GM18502 (cell line): ENCODE measurements at regions not wholly inside any gene's neighbourhood (a gene's known extent, or its start where the extent isn't known, plus 50 kb on each side); places are given as distances from the start of the nearest gene placed in this dataset.
"Not testable (repeated sequence)": the region's sequence is repeated elsewhere in the genome, so short reads cannot be mapped to it uniquely, and the experiment has no call there.

Source experiments
- ATAC-seq: cut with Tn5 transposase; IDR thresholded peaks from one replicate; pipeline ENCODE4 v1.9.1; 2021; ENCODE audit warnings: mild to moderate bottlenecking; ENCODE audit not compliant: unreplicated experiment, poor library complexity

DNA sequence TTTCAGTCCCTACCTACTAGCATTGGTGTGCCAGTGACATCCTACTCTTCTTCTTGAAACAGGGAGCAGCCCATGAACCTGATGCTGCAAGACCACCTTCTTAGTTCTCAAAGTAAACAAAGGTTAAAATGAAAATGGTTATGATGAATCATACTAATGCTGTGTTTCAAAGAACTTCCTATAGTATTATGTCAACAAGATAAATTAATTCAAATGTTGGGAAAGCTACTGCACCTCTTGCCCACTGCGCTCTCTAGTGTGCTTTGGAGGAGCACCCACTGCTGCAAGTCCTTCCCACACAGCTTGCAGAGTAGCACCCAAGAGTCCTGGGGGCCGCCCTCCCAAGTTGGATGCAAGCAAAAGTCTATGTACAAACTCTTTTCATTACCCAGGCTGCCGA is 81.1 kb downstream of the CD200R1L start:
- no peak for ATAC-seq

DNA sequence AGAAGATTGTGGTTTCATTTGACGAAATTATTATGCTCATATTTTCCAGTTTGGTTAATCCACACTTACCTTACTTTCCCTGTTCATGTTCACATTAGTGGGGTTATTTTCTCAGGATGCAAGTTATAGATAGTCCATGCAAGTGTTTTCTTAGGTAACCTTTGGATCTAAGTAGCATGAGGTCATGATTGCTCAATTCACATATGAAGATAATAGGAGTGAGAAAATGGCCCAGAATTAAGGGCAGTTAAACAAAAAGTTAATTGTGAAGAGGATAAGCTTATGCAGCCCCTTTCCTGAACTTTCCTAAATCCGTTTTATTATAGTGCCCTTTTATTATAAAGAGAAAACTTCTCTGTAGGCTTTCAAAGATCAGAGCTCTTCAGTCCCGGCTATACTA is 83.4 kb downstream of the CD200R1L start:
- no peak for ATAC-seq

DNA sequence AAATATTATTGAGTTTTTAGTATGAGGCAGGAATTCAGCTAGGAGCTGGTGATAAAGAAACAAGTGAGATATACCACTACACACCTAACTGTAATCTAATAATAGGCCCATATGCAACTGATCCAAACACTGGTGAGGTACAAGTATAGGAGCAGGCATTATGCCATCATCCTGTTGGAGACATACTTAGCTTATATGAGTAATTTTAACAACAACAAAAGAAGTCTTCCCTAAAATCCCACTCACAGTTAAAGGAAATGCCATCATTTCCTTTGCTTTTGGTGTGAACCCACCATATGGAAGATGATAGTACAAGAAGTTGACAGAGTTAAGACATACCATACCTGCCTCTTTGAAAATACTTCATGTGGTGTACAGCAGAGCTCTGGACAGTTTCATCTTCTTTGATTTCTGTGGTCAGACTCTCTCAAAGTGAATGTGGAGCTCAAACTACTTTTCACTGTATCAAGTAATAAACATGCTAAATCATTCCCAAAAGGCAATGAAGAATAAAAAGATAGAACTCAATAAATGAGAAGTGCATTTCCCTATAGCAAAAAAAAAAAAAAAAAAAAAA is 85.5 kb downstream of the CD200R1L start:
- no peak for ATAC-seq

DNA sequence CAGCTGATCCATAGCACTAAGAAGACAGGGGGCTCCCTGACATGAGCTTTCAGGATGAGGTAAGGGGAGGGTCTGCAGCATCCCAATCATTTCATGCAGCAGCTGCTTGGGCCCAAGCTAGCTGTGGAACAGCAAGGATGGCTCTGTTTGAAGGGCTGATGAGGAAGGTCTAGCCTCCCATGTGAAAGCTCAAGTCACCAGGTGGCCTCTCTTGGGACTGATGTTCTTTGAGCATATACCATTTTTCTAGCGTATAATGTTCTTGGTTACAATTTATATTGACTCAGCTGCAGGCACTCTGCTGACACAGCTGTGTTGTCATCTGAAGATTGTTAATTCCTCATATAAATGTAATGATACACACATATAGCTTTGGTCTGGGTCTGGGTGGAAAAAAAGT is 87.0 kb downstream of the CD200R1L start:
- no peak for ATAC-seq

DNA sequence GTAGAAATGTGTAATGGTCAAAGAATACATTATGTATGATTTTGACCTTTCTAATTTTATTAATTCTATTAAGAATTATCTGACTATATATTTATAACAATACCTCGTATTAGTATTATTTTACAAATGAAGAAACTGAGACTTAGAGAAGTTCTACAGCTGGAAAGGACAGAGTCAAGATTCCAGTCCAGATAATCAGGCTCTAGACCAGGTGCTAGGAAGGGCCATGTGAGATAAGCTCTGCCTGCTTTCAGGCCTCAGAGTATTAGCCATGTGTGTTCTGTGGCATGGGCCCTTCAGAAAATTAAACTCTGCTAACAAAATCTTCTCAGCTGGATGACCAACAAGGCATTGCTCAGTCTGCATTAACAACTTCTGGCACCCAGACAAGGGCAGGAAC is 87.5 kb downstream of the CD200R1L start:
- no peak for ATAC-seq

DNA sequence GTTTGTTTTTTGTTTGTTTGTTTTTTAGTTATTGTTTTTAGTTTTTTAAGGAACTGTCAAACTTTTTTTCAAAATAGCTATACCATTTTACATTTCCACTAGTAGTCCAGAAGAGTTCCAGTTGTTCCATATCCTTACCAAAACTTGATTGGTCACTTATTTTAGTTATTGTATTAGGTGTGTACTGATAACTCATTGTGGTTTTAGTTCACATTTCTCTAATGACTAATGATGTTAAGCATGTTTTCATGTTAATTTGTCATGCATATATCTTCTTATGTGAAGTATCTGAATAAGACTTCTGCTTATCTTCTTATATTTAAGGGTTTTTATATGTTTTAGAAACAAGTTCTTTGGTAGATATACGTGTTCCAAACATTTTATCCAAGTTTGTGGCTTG is 89.5 kb downstream of the CD200R1L start:
- ATAC-seq = no peak

DNA sequence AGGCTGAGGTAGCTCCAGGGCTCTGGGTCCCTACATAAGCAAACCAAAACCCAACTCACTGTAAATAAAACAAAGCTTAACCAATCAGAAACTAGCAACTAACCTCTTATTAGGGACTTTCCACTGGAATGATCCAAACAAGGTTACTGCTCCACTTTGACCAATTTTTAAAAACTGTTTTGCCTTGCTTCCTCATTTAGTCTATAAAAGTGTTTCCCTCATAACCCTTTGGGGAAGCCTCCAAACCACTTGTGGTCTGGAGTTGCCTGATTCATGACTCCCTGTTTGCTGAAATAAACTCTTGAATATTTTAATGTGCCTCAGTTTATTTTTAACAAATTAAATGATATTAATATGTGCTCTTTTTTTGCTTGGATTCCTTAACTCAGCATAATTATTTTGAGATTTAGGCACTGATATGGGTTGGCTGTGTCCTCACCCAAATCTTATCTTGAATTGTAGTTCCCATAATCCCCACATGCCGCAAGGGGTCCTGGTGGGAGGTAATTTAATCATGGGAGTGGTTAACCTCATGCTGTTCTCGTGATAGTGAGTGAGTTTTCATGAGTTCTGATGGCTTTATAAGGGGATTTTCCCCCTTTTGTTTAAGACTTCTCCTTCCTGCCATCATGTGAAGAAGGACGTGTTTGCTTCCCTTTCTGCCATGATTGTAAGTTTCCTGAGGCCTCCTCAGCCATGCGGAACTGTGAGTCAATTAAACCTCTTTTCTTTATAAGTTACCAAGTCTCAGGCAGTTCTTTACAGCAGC is 90.6 kb downstream of the CD200R1L start:
- ATAC-seq = no peak

DNA sequence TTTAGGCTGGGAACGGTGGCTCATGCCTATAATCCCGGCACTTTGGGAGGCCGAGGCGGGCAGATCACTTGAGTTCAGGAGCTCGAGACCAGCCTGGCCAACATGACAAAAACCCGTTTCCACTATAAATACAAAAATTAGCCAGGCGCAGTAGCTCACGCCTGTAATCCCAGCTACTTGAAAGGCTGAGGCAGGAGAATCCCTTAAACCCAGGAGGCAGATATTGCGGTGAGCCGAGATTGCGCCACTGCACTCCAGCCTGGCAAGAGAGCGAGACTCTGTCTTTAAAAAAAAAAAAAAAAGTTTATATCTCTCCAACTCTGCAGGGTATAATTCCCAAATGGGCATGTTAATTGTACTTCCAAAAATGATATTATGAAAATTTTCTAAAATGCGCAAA is 91.6 kb downstream of the CD200R1L start:
- ATAC-seq = not testable (repeated sequence)

DNA sequence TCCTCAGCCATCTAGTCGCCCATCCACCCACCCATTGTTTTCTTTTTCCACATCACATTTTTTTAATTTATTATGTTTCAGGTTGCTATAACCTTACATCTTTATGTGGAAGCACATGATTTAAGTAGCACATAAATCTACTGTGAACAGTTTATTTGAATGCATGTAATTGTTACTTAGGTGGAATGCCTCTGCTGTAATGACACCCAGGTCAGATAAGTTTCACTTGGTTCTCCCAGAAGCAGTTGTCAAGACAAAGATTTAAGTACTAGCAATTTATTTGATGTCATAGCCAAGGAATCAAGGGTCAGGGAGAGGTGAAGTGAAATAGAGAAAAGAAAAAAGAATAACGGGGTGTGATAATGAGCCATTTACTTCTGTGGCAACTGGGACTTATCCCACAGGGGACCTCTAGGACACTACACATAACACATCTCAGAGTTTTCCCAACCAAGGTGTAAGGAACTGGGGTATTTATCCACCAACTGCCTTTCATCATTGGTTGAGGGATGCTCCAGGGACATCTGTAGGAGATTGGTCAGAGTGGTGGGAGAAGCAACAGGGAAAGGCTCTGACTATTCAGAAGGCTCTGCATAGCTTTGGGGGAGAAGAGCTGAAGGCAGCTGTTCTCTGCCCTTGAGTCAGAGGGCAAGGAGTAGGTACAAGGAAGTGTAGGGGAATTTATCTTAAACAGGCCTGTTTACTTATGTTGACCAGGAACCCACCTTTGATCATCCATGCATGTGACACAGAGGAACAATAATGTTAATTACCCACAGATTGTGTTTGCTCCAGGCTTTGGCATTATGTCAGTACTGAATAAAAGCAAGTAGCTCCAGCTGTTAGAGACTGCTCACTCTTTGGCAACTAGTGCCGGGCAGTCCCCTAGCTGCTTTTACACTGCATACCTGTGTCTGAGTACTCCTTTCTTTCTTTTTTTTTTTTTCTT is 94.8 kb downstream of the CD200R1L start:
- no peak for ATAC-seq

DNA sequence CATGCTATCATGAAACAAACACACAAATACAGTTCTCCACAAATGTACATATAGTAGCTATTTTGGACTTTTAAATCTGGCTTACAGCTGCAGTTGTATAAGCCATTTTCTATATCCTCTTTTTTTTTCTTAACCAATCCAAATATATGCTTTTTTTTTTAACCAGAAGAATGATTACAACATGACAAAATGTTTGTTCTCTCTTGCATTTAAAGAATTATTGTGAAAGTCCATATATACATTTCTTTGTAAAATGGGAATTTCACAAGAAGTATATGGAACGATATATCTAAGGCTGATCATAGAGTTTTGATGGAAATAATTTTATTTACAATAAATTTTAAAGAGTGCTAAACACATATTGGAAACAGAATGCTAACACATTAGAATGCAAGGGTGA is 95.6 kb downstream of the CD200R1L start:
- no peak for ATAC-seq

DNA sequence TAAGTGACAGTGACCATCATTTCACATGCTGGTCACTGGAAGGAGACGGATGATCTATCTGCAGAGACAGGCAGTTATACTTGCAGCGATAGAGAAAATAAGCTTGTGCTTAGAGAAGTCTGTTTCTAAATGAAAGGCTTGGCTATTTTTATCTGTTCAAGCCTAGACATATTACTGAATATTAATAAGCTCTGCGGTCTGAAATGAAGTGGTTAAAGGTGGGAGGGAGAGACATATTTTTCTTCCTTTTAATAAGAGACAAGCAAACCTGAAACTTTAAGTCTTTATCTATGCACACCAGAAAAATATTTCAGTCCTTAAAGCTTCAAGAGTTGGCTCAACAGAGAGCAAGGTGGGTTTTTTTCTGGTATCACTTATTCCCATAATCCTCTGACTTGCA is 99.0 kb downstream of the CD200R1L start:
- no peak for ATAC-seq

DNA sequence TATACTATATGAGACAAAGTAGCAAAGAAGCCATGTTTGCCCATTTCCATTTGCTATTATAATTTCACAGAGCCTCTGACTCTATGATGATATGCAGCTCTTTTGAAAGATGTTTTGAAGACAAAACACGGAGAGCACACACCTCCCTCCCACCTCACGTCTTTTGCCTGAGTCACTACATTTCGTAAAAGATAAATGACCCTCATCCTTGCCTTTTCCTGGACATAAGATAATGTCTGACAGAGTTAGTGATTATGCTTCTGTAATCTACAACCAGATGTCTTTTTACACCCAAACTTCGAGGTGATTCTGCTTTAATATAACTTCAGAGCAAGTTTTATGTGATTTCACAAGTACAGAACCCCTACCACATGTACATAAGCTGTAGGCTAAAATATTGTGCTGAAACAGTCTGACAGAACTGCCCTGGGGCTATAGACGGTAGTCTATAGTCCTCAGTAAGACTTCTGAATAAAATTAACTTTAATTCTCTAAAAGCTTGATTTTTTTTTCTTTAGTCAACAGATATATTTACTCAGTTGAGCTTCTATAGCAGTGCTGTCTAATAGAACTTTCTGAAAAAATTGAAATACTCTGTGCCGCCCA is 99.9 kb downstream of the CD200R1L start:
- no peak for ATAC-seq

DNA sequence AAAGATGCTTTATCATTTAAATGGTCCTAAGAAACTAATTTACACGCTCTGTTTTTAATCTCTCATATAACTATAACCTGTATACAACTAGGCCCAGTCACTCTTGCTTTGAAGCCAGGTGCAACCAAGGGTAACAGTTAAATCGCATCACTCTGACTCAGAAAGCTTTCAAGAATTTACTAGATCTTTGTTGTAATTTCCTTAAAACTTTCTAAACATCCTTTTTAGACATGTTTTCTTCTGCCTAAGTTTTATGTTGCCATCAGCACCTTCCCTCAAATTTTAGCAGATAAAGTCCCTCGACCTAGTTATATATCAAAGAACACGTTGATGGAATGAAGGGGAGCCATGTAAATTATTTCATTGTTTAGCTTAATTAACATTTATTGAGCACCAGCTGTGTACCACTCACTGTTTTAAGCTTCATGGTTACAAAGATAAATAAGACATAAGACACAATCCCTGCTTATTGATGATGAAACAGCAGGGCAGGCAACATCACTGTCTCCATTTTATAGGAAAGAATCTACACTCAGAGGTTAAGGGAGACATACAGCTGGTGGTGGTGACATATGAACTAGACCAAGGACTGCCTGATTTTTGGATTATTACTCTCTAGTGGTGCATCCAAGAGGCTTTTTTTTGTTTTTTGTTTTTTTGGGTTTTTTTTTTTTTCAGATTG is 101.0 kb downstream of the CD200R1L start:
- no peak for ATAC-seq

DNA sequence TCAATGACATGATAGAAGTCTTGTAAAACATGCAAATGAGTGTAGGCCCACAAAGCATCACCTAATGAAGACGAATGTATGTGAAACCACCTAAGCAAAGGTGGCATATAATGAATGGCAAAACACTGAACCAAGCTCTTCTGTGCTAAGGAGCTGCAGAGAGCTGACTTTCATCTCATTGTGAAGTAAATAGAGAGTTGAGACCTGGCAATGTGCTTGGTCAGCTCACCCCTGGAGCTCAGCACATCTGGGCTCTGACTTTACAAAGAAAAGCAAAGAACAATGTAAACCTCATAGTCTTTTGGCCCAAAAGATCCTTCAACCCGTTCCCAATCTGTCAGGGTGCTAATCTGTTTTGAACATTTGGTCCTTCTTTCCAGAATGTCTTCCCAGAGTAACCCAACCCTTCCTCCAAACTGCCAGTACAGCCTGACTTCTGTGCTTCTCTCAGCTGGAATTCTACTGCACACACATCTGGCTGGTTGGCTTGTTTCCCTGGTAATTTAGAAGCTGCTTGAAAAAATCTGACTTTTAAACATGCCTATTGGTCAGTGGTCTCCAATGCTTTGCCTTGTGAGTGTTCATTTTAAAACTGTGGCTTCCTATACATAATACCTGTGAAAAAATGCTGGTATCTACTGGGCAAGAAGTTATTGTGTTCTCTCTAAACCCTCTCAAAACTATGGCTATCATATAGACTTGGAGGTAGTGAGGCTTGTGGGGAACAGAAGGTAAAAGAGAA is 101.7 kb downstream of the CD200R1L start:
- ATAC-seq = no peak

DNA sequence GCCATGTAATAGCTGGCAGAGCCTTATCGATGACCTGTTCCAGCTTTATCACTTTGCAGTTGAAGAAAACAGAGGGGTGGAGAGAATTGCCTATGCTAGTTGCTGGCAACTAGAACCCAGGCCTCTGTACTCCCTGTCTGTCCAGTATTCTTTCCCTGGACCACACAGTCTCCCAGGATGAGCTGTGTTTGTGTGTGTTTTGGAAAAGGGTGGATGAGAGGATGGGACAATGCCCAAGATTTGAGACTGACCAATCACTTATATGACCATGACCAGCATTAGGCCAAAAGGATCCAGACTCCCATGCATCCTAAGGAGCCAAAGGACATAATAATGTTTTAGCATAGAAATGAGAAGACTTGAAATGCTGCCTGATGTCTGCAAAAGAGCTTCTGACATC is 102.6 kb downstream of the CD200R1L start:
- no peak for ATAC-seq

DNA sequence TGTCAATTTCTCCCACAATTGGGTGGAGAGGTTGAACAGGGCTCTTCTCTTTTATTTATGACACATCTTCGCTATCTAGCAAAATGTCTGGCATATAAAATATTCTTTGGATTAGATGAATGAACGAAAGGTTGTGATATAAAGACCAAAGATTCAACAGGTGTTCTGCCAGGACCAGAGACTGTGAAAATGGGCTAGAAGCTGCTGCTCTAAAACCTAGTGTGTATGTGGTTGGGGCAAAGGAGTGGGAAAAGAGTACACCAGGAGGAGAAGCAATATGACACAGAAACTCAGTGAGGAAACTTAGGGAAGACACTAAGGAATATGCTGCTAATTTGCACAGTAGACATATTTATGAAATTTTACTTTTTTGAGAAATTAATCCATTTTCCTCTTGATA is 102.0 kb upstream of the CCDC80 start:
- no peak for ATAC-seq

DNA sequence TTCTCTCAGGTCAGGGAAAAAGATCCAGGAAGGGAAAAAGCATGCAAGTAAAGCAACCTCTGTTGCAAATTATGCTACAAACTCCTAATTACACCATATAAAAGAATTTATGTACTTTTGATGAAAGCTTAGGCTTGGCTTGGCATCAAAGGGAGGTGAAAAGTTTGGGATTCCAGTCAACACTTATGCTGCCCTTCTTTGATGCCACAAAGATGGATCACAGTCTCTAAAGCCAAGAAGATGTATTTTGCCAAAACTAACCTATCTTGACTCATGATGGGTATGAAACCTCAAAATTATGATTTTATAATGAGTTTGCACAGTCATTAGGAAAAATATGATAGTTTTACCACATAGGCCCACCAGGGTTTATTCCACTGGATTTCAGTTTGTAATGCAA is 101.0 kb upstream of the CCDC80 start:
- ATAC-seq = no peak

DNA sequence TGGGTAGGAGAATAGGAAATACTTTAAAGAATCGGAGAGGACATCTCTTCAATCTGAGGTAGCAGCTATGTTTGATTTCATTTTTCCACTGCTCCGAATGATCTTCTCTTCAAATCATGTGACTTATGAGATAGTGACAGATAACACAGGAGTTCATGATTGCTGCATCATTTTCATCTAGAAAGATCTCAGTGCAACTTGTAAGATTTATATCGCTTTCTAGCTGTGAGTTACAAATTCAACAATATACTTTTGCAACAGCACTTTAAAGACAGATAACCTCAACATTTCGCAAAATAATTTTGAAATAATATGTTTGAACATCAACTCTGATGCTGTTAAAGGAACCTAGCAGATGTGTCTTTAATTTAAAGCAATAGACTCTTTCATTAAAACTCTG is 99.9 kb upstream of the CCDC80 start:
- no peak for ATAC-seq

DNA sequence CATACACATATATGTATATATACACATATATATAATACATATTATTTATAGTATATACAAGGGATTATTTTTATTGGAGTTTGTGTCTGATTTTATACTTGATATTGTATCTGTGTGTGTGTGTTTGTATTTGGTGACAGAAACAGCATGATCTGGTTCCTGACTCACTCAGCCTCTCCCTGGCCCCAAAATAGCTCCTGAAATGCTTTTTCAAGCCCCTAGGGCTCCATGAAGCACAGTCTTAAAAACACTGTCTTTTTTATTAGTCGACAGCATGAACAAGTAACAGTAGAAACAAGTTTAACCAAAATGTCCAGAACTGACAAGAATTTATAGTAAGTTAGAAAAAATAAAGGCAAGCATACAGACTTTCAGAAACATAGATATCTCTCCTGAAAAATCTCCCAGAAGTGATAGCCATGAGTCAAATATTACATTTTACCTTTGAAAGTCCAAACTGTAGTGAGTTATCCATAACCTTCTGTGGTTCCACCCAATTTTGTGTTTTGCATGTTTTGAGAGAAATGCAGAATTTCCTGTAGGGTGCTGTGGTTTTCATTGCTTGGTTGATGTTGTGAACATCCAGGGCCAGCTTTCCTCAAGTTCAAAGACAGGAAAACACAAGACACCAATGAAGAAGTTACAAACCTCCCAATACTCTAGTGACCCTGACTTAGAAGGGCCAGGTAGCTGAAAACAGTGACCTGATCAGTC is 98.5 kb upstream of the CCDC80 start:
- ATAC-seq = no peak
